K562 (cell line): ENCODE measurements at regions not wholly inside any gene's neighbourhood (a gene's known extent, or its start where the extent isn't known, plus 50 kb on each side); places are given as distances from the start of the nearest gene placed in this dataset.

Experiments
- ATAC-seq: fragments of 200-7000 bp; cut with Tn5 transposase; 3 replicates; pipeline ENCODE4 v1.9.1; 2020; ENCODE audit warnings: moderate library complexity
- BruUV-seq: library from RNA; stranded (reverse); fragments of 400-500 nt; replicated peaks from 2 replicates; lab custom pipeline; 2021; lab: Mats Ljungman, UMichigan
- CTCF ChIA-PET: fragments of 300-600 bp; formaldehyde crosslinking; extraction: SDS; loops from one replicate; lab custom pipeline; 2021; ENCODE audit warnings: low intra/inter-chr PET ratio; lab: Yijun Ruan, JAX
- POLR2A ChIA-PET: fragments of 300-600, 350-650 bp; sonication (Branson Sonifier 250); formaldehyde crosslinking; extraction: SDS; loops from one replicate; lab custom pipeline; 2021; ENCODE audit warnings: antibody characterized with exemption, inconsistent platforms; lab: Yijun Ruan, JAX
- DNase-seq, 4 experiments: peaks; one replicate each; pipeline versions ENCODE4 v3.0.0 to v3.0.0-alpha.2; 2011 to 2018; ENCODE audit warnings: low spot score in 3 of 4, mixed read lengths in 3 of 4; ENCODE audit errors: extremely low read depth in 1 of 4
- FAIRE-seq: peaks from 2 replicates; lab custom pipeline; 2011; peaks lifted over from hg19 to GRCh38; lab: Jason Lieb, UNC
- H2AFZ ChIP-seq: 2 replicates; pipeline ENCODE4 v1.6.0; 2011; ENCODE audit warnings: low read depth, low read length, control low read depth, inconsistent platforms
- H3K27ac ChIP-seq: fragments of 200-600 bp; 3 replicates; pipeline ENCODE4 v1.8.0; 2011; ENCODE audit warnings: low read depth, mild to moderate bottlenecking, control low read depth, inconsistent platforms, low read length, moderate library complexity, mixed read lengths; ENCODE audit errors: extremely low read depth
- H3K27me3 ChIP-seq, 2 experiments: fragments of 300-600 bp in 1 of 2; 2 replicates in 1 of 2; 3 replicates in 1 of 2; pipeline versions ENCODE4 v1.6.0 to v1.8.0; 2011; ENCODE audit warnings: inconsistent platforms in 2 of 2, low read length in 2 of 2, mild to moderate bottlenecking in 1 of 2, mixed read lengths in 1 of 2, moderate library complexity in 1 of 2; ENCODE audit not compliant: control insufficient read depth in 2 of 2, insufficient read depth in 2 of 2
- H3K36me3 ChIP-seq: fragments of 300-600 bp; 3 replicates; pipeline ENCODE4 v1.8.0; 2011; ENCODE audit warnings: mild to moderate bottlenecking, low read length, inconsistent platforms; ENCODE audit not compliant: control insufficient read depth, insufficient read depth
- H3K4me1 ChIP-seq, 2 experiments: fragments of 200-600 bp in 1 of 2; replicated peaks in 1 of 2; 2 replicates in 1 of 2; 3 replicates in 1 of 2; pipeline versions ENCODE4 v1.5.1 to v1.8.0; 2011; ENCODE audit warnings: inconsistent platforms in 2 of 2, low read length in 2 of 2, mild to moderate bottlenecking in 1 of 2, mixed read lengths in 1 of 2, moderate library complexity in 1 of 2; ENCODE audit not compliant: control insufficient read depth in 2 of 2, insufficient read depth in 2 of 2
- H3K4me2 ChIP-seq: 2 replicates; pipeline ENCODE4 v1.6.1; 2011; ENCODE audit warnings: low read length, control low read depth, inconsistent platforms, mixed read lengths; ENCODE audit not compliant: insufficient read depth
- H3K4me3 ChIP-seq: fragments of 200-600 bp; sonication (generic), shearing (Covaris generic); 2 replicates; pipeline ENCODE4 v1.5.1; 2016; ENCODE audit warnings: control low read depth, inconsistent platforms
- H3K79me2 ChIP-seq: fragments of 200-600 bp; 3 replicates; pipeline ENCODE4 v1.8.0; 2011; ENCODE audit warnings: low read length, inconsistent platforms; ENCODE audit not compliant: control insufficient read depth, insufficient read depth
- H3K9ac ChIP-seq, 2 experiments: 2 replicates each; pipeline versions ENCODE4 v1.6.0 to v1.6.1; 2011; ENCODE audit warnings: low read depth in 2 of 2, low read length in 2 of 2, control low read depth in 1 of 2, inconsistent platforms in 1 of 2, mild to moderate bottlenecking in 1 of 2, mixed read lengths in 1 of 2; ENCODE audit not compliant: insufficient read depth in 1 of 2
- H3K9me1 ChIP-seq: one replicate; pipeline ENCODE4 v1.6.0; 2011; ENCODE audit warnings: inconsistent platforms, mild to moderate bottlenecking, low read length, moderate library complexity; ENCODE audit not compliant: control insufficient read depth, insufficient read depth
- H3K9me3 ChIP-seq: replicated peaks from 2 replicates; pipeline ENCODE4 v1.5.1; 2011; ENCODE audit warnings: low read depth, low read length, inconsistent platforms; ENCODE audit not compliant: control insufficient read depth, insufficient read depth
- H4K20me1 ChIP-seq: replicated peaks from 2 replicates; pipeline ENCODE4 v1.6.1; 2011; ENCODE audit warnings: low read length, inconsistent platforms, mixed read lengths; ENCODE audit not compliant: control insufficient read depth, insufficient read depth
- BCOR ChIP-seq: fragments of 450-650 bp; IDR thresholded peaks from 2 replicates; pipeline ENCODE4 v1.6.1; 2016
- BRCA1 ChIP-seq, 2 experiments: fragments of 450-650 bp in 1 of 2; sonication (generic) in 1 of 2; formaldehyde crosslinking in 1 of 2; IDR thresholded peaks; 2 replicates each; pipeline versions ENCODE4 v1.5.0 to v1.6.1; 2017 to 2020; ENCODE audit warnings: mild to moderate bottlenecking in 1 of 2, missing genetic modification reagents in 1 of 2
- CSDE1 ChIP-seq, 2 experiments: fragments of 450-650 bp; IDR thresholded peaks; 2 replicates each; pipeline ENCODE4 v1.6.1; 2016; ENCODE audit warnings: mild to moderate bottlenecking in 1 of 2
- HDAC2 ChIP-seq: fragments of 450-650 bp; IDR thresholded peaks from 2 replicates; pipeline ENCODE4 v1.6.1; 2016; ENCODE audit warnings: mild to moderate bottlenecking
- KAT7 ChIP-seq: sonication (generic); formaldehyde crosslinking; IDR thresholded peaks from 2 replicates; pipeline ENCODE4 v1.8.0; 2022; ENCODE audit warnings: missing genetic modification reagents, mild to moderate bottlenecking, borderline replicate concordance
- ZNF143 ChIP-seq: sonication (generic); formaldehyde crosslinking; IDR thresholded peaks from 2 replicates; pipeline ENCODE4 v1.9.0; 2022; ENCODE audit warnings: mild to moderate bottlenecking, missing genetic modification reagents
- WGBS: fragments of 100-300 bp; shearing (Covaris generic); methylation state at CpG from one replicate; pipeline ENCODE4 v1.1.6; 2016; ENCODE audit warnings: low coverage, mixed read lengths; ENCODE audit not compliant: insufficient coverage; ENCODE audit errors: missing lambda C conversion rate; 5-methylcytosine and 5-hydroxymethylcytosine counted together
- in situ Hi-C: fragments of 300-500 bp; cut with MboI; formaldehyde crosslinking; loops from 4 replicates; pipeline ENCODE4 v1.15.0; 2018; ENCODE audit warnings: inconsistent platforms, mixed read lengths
- intact Hi-C: fragments of 100-400 bp; cut with micrococcal nuclease; formaldehyde crosslinking; loops from 2 replicates; pipeline ENCODE4 v1.14.2; 2022
- TF ChIP-seq, protein P1 (sequence below): fragments of 250-450 bp; sonication (Bioruptor Pico); IDR thresholded peaks from 2 replicates; pipeline ENCODE4 v1.4.0; 2020; ENCODE audit warnings: mild to moderate bottlenecking, moderate library complexity
- TF ChIP-seq, protein P2 (sequence below): sonication (generic); formaldehyde crosslinking; IDR thresholded peaks from 2 replicates; pipeline ENCODE4 v1.8.1; 2023; ENCODE audit warnings: mild to moderate bottlenecking, missing genetic modification reagents
- TF ChIP-seq, protein P3 (sequence below): IDR thresholded peaks from 2 replicates; pipeline ENCODE4 v1.6.1; 2011; ENCODE audit warnings: borderline replicate concordance, low read depth, mild to moderate bottlenecking, moderate library complexity, low read length; ENCODE audit not compliant: insufficient read depth, poor library complexity, severe bottlenecking
- TF ChIP-seq, protein P4 (sequence below): fragments of 250-450 bp; sonication (Bioruptor Pico); IDR thresholded peaks from 2 replicates; pipeline ENCODE4 v1.9.0; 2021; ENCODE audit warnings: mild to moderate bottlenecking, inconsistent platforms
- TF ChIP-seq, protein P5 (sequence below), 2 experiments: fragments of 450-650 bp in 1 of 2; IDR thresholded peaks; 2 replicates each; pipeline ENCODE4 v1.6.1; 2011 to 2017; ENCODE audit warnings: low read depth in 2 of 2, antibody characterized with exemption in 1 of 2, borderline replicate concordance in 1 of 2, low read length in 1 of 2, mild to moderate bottlenecking in 1 of 2, mixed read lengths in 1 of 2; ENCODE audit not compliant: control insufficient read depth in 1 of 2

DNA sequence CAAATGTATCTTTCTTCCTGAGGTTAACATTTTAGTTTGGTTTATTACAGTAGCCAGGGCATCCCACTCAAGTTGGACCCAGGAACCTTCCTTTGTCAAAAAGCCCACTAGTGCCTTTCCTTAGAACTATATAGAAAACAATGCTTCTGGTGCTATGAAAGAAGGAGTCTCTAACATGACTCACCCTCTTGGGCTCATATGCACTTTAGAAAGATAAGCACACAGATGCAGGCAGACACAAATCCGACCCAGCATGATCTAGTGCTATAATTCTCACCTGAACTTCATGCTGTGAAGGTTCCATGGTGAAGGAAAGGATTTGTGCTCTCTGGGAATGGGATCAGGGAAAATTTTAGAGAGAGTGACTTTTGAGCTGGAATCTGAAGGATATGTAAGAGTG, 289.4 kb downstream of the ANKRD50 start:
- Histone ChIP-seq H4K20me1 (no peaks in the 10 kb centered on the region), H2AFZ (no peak overlapping the region), H3K9me3 (no peaks in the 10 kb centered on the region), H3K79me2 (no peaks in the 10 kb centered on the region), H3K27ac (no peak overlapping the region), H3K9ac (no peak overlapping the region), H3K4me2 (no peak overlapping the region), H3K27me3 (no peaks in the 10 kb centered on the region), H3K4me1 (no peaks in the 10 kb centered on the region), H3K4me3 (no peak overlapping the region), H3K9me1 (no peaks in the 10 kb centered on the region), H3K36me3 (no peaks in the 10 kb centered on the region)
- ATAC-seq: no peak
- in situ Hi-C loops: no loop called here
- ChIA-PET POLR2A (no interaction called here), CTCF (no interaction called here)
- no TSS peak for BruUV-seq
- intact Hi-C loops: no loop called here
- WGBS: 0% methylated on average over 1 of the region's 1 CpG
- FAIRE-seq: no peak
- no peak for DNase-seq
- TF ChIP-seq, protein P1, sequence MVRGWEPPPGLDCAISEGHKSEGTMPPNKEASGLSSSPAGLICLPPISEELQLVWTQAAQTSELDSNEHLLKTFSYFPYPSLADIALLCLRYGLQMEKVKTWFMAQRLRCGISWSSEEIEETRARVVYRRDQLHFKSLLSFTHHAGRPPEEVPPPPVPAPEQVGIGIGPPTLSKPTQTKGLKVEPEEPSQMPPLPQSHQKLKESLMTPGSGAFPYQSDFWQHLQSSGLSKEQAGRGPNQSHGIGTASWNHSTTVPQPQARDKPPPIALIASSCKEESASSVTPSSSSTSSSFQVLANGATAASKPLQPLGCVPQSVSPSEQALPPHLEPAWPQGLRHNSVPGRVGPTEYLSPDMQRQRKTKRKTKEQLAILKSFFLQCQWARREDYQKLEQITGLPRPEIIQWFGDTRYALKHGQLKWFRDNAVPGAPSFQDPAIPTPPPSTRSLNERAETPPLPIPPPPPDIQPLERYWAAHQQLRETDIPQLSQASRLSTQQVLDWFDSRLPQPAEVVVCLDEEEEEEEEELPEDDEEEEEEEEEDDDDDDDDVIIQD: no peak
- TF ChIP-seq BRCA1 (IDR thresholded peaks at IDR 0.05) (no peak), BRCA1 (CRISPR knock-in tag; IDR thresholded peaks at IDR 0.05) (no peak), BCOR (no peak), CSDE1 (IDR thresholded peaks at IDR 0.05) (no peak), KAT7 (CRISPR knock-in tag) (no peak), HDAC2 (no peak), ZNF143 (CRISPR knock-in tag) (no peak)
- TF ChIP-seq, protein P2, sequence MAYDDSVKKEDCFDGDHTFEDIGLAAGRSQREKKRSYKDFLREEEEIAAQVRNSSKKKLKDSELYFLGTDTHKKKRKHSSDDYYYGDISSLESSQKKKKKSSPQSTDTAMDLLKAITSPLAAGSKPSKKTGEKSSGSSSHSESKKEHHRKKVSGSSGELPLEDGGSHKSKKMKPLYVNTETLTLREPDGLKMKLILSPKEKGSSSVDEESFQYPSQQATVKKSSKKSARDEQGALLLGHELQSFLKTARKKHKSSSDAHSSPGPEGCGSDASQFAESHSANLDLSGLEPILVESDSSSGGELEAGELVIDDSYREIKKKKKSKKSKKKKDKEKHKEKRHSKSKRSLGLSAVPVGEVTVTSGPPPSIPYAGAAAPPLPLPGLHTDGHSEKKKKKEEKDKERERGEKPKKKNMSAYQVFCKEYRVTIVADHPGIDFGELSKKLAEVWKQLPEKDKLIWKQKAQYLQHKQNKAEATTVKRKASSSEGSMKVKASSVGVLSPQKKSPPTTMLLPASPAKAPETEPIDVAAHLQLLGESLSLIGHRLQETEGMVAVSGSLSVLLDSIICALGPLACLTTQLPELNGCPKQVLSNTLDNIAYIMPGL (CRISPR knock-in tag): no peak
- TF ChIP-seq, protein P3, sequence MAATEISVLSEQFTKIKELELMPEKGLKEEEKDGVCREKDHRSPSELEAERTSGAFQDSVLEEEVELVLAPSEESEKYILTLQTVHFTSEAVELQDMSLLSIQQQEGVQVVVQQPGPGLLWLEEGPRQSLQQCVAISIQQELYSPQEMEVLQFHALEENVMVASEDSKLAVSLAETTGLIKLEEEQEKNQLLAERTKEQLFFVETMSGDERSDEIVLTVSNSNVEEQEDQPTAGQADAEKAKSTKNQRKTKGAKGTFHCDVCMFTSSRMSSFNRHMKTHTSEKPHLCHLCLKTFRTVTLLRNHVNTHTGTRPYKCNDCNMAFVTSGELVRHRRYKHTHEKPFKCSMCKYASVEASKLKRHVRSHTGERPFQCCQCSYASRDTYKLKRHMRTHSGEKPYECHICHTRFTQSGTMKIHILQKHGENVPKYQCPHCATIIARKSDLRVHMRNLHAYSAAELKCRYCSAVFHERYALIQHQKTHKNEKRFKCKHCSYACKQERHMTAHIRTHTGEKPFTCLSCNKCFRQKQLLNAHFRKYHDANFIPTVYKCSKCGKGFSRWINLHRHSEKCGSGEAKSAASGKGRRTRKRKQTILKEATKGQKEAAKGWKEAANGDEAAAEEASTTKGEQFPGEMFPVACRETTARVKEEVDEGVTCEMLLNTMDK: no peak
- TF ChIP-seq, protein P4, sequence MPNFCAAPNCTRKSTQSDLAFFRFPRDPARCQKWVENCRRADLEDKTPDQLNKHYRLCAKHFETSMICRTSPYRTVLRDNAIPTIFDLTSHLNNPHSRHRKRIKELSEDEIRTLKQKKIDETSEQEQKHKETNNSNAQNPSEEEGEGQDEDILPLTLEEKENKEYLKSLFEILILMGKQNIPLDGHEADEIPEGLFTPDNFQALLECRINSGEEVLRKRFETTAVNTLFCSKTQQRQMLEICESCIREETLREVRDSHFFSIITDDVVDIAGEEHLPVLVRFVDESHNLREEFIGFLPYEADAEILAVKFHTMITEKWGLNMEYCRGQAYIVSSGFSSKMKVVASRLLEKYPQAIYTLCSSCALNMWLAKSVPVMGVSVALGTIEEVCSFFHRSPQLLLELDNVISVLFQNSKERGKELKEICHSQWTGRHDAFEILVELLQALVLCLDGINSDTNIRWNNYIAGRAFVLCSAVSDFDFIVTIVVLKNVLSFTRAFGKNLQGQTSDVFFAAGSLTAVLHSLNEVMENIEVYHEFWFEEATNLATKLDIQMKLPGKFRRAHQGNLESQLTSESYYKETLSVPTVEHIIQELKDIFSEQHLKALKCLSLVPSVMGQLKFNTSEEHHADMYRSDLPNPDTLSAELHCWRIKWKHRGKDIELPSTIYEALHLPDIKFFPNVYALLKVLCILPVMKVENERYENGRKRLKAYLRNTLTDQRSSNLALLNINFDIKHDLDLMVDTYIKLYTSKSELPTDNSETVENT (CRISPR knock-in tag): no peak
- TF ChIP-seq, protein P5, sequence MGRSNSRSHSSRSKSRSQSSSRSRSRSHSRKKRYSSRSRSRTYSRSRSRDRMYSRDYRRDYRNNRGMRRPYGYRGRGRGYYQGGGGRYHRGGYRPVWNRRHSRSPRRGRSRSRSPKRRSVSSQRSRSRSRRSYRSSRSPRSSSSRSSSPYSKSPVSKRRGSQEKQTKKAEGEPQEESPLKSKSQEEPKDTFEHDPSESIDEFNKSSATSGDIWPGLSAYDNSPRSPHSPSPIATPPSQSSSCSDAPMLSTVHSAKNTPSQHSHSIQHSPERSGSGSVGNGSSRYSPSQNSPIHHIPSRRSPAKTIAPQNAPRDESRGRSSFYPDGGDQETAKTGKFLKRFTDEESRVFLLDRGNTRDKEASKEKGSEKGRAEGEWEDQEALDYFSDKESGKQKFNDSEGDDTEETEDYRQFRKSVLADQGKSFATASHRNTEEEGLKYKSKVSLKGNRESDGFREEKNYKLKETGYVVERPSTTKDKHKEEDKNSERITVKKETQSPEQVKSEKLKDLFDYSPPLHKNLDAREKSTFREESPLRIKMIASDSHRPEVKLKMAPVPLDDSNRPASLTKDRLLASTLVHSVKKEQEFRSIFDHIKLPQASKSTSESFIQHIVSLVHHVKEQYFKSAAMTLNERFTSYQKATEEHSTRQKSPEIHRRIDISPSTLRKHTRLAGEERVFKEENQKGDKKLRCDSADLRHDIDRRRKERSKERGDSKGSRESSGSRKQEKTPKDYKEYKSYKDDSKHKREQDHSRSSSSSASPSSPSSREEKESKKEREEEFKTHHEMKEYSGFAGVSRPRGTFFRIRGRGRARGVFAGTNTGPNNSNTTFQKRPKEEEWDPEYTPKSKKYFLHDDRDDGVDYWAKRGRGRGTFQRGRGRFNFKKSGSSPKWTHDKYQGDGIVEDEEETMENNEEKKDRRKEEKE (IDR thresholded peaks at IDR 0.05; ENCODE audit: borderline replicate concordance in 1 of 2, control insufficient read depth in 1 of 2, low read depth in 2 of 2, low read length in 1 of 2): no peak
